Esophagus squamous epithelium (tissue), 5 donors: ENCODE measurements at regions not wholly inside any gene's neighbourhood (a gene's known extent, or its start where the extent isn't known, plus 50 kb on each side); places are given as distances from the start of the nearest gene placed in this dataset.

Experiments
- DNase-seq: peaks from one replicate; lab custom pipeline; 2025; lab: John Stamatoyannopoulos, UW
- H3K27ac ChIP-seq, 4 donors: fragments of 200-600 bp; sonication (generic); one replicate each; pipeline ENCODE4 v1.5.1; 2016 to 2019; ENCODE audit warnings: mild to moderate bottlenecking in 1 of 4
- H3K27me3 ChIP-seq, 4 donors: fragments of 200-600 bp; sonication (generic); 1 replicate in 3 of 4; 2 replicates in 1 of 4; pipeline versions ENCODE4 v1.5.1 to v1.6.0; 2017 to 2021; ENCODE audit warnings: antibody characterized with exemption in 1 of 4
- H3K36me3 ChIP-seq, 3 donors: fragments of 200-600 bp; sonication (generic); one replicate each; pipeline ENCODE4 v1.5.1; 2016 to 2019
- H3K4me1 ChIP-seq, 3 donors: fragments of 200-600 bp; sonication (generic); one replicate each; pipeline ENCODE4 v1.5.1; 2017 to 2019
- H3K4me3 ChIP-seq, 4 donors: fragments of 200-600 bp; sonication (generic); 1 replicate in 3 of 4; 2 replicates in 1 of 4; pipeline ENCODE4 v1.5.1; 2016 to 2019; ENCODE audit warnings: mild to moderate bottlenecking in 2 of 4, moderate library complexity in 1 of 4
- H3K9me3 ChIP-seq, 3 donors: fragments of 200-600 bp; sonication (generic); one replicate each; pipeline ENCODE4 v1.5.1; 2016 to 2019
- CTCF ChIP-seq, 6 experiments: fragments of 450-650 bp in 4 of 6; fragments of 200-600 bp in 2 of 6; sonication (generic) in 2 of 6; IDR thresholded peaks; one replicate each; pipeline ENCODE4 v1.5.1; 2016 to 2019; ENCODE audit warnings: antibody characterized with exemption in 6 of 6, mild to moderate bottlenecking in 4 of 6, moderate library complexity in 4 of 6
- POLR2A ChIP-seq, 4 donors: fragments of 450-650 bp; IDR thresholded peaks; one replicate each; pipeline ENCODE4 v1.6.1; 2017; ENCODE audit warnings: antibody characterized with exemption in 4 of 4, mild to moderate bottlenecking in 4 of 4, moderate library complexity in 3 of 4
- WGBS, 2 donors: methylation state at CpG; one replicate each; pipeline ENCODE4 v1.1.5; 2018; 5-methylcytosine and 5-hydroxymethylcytosine counted together
- intact Hi-C: fragments of 100-400 bp; cut with DNase I; formaldehyde crosslinking; loops from one replicate; pipeline ENCODE4 v1.15.0; 2022
- donor health status: DM: yes; HTN: yes; CAD: no.

- Histone ChIP-seq H3K36me3 (no peaks in the 10 kb centered on the region), H3K27ac (no peak overlapping the region), H3K4me3 (no peak overlapping the region), H3K9me3 (no peaks in the 10 kb centered on the region), H3K4me1 (no peaks in the 10 kb centered on the region), H3K27me3 (no peaks in the 10 kb centered on the region)
- intact Hi-C loops = no loop called here
- TF ChIP-seq CTCF (IDR thresholded peaks at IDR 0.05) (no peak), POLR2A (IDR thresholded peaks at IDR 0.05) (no peak)
- no peak for DNase-seq
Observed at GRCh38 chr6:55088902-55089301, 85.4 kb upstream of the HCRTR2 start.

- no peak overlapping the region for H3K4me3 ChIP-seq
- intact Hi-C loops = no loop called here
- no peak for DNase-seq
- no peak for TF ChIP-seq POLR2A (IDR thresholded peaks at IDR 0.05)
- H3K36me3 ChIP-seq = no peaks in the 10 kb centered on the region
- no peaks in the 10 kb centered on the region for H3K27me3 ChIP-seq
- no peaks in the 10 kb centered on the region for H3K4me1 ChIP-seq
- no peak overlapping the region for H3K27ac ChIP-seq
- no peaks in the 10 kb centered on the region for H3K9me3 ChIP-seq
- WGBS, 2 donors = 80 to 95% methylated on average over 2 of the region's 2 CpGs
Observed at GRCh38 chr6:55089325-55089724, 85.0 kb upstream of the HCRTR2 start.

GRCh38 chr6:55100686-55101085 lies 73.6 kb upstream of the HCRTR2 start:
- WGBS, 2 donors = 51 to 58% methylated on average over 3 of the region's 3 CpGs
- H3K36me3 ChIP-seq = no peaks in the 10 kb centered on the region
- no peaks in the 10 kb centered on the region for H3K4me1 ChIP-seq
- no peaks in the 10 kb centered on the region for H3K27me3 ChIP-seq
- no peak for TF ChIP-seq CTCF (IDR thresholded peaks at IDR 0.05)
- no peak for TF ChIP-seq POLR2A (IDR thresholded peaks at IDR 0.05)
- H3K27ac ChIP-seq = no peak overlapping the region
- no peaks in the 10 kb centered on the region for H3K9me3 ChIP-seq
- DNase-seq = no peak
- H3K4me3 ChIP-seq = no peak overlapping the region
- intact Hi-C loops = no loop called here

- Histone ChIP-seq H3K27me3 (no peaks in the 10 kb centered on the region), H3K4me1 (no peaks in the 10 kb centered on the region), H3K4me3 (no peak overlapping the region), H3K36me3 (no peaks in the 10 kb centered on the region), H3K9me3 (no peaks in the 10 kb centered on the region), H3K27ac (no peak overlapping the region)
- intact Hi-C loops = no loop called here
- TF ChIP-seq POLR2A (IDR thresholded peaks at IDR 0.05) = no peak
- no peak for TF ChIP-seq CTCF (IDR thresholded peaks at IDR 0.05)
- WGBS, 2 donors = 91 to 96% methylated on average over 2 of the region's 2 CpGs
- no peak for DNase-seq
Observed at GRCh38 chr6:55101157-55101556, 73.2 kb upstream of the HCRTR2 start.

GRCh38 chr6:55108134-55109130 lies 65.9 kb upstream of the HCRTR2 start:
- H3K36me3 ChIP-seq = no peaks in the 10 kb centered on the region
- no peaks in the 10 kb centered on the region for H3K27me3 ChIP-seq
- intact Hi-C loops = no loop called here
- no peak overlapping the region for H3K4me3 ChIP-seq
- no peaks in the 10 kb centered on the region for H3K4me1 ChIP-seq
- no peaks in the 10 kb centered on the region for H3K9me3 ChIP-seq
- H3K27ac ChIP-seq = no peak overlapping the region
- WGBS, 2 donors = 48 to 62% methylated on average over 5 to 6 of the region's 6 CpGs
- no peak for DNase-seq
- TF ChIP-seq POLR2A (IDR thresholded peaks at IDR 0.05) (no peak), CTCF (IDR thresholded peaks at IDR 0.05) (no peak)
